Hindlimb muscle (tissue), 1 donor: ENCODE measurements at regions not wholly inside any gene's neighbourhood (a gene's known extent, or its start where the extent isn't known, plus 50 kb on each side); places are given as distances from the start of the nearest gene placed in this dataset.
"Not testable (repeated sequence)": the region's sequence is repeated elsewhere in the genome, so short reads cannot be mapped to it uniquely, and the experiment has no call there.

Experiments
- DNase-seq: peaks from one replicate; pipeline ENCODE4 v3.0.0-alpha.2; 2013

DNA sequence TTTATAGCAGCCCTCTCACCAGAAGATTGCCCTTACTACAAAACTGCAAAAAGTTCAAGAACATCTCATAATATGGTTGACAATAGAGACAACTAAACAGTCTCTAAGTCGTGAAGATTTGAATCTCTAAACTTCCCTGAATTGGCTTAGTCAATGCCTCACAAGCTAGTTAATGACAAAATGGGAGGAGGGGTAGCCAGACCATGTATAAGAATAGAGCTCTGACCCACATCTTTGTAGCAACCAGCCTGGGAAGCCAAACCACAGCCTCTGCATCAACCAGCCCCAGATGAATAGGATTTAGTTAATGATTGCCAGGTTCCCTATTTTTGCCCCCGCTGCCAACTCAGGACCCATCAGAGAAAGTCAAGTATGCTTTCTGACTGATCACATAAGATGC, 1265.9 kb upstream of the PCDH10 start:
- not testable (repeated sequence) for DNase-seq

DNA sequence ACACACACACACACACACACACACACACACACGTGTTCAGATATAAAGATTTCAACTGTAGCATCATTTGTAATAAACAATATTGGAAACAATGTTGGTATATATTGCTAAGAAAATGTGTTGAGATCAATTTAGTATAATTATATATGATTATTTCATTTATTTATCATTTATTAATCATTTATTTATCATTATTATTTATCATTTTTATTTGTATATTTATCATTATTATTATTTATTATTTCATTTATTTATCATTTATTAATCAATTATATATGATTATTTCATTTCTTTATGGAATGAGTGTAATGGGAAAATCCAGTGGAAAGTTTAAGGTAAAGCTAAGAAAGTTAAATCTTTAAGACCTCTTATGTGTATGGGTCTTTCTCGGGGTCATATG, 1223.4 kb upstream of the PCDH10 start:
- not testable (repeated sequence) for DNase-seq

GRCh38 chr4:131967646-131968045, 1181.4 kb upstream of the PCDH10 start:
- not testable (repeated sequence) for DNase-seq

GRCh38 chr4:131974730-131975129, 1174.4 kb upstream of the PCDH10 start:
- no peak for DNase-seq

DNA sequence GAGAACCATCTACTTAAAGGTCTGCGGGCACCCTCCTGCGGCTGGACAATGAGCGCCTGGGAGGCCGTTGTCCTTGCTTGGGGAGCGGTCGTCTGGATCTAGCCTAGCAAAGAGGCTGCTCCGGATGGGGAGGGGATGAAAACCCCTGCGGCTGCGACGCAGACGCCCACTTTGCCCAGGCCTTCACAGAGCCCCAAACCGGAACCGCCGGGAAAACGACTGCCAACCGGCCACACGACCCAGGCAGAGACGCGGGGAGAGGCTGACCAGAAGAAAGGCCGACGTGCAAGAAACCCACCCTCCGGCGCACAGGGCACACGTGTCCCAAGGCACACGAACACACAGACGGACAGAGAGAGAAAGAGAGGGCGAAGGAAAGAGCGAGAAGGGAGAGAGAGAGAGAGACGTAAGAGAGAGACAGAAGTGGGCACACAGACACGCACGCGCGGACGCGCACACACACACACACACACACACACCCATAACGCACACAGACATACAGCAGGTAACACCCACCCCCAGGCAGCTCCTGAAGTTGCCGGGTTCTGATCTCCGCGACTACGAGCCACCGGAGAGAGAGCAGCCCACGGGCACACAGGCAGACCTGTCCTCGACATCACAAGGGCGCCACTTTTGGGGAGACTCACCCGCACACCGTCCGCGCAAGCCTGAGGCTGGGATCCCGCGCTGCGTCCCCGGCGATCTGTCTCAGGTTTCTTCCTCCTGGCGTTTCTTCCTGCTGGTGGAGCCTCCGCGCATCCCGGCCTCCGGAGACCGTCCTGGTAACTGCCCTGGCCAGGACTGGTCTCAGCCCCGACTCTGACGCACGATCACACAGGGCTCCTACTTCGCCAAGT, 1173.6 kb upstream of the PCDH10 start:
- DNase-seq = not testable (repeated sequence)

GRCh38 chr4:131976133-131977002, 1172.7 kb upstream of the PCDH10 start:
- not testable (repeated sequence) for DNase-seq

GRCh38 chr4:131978120-131978519, 1171.0 kb upstream of the PCDH10 start:
- DNase-seq = no peak

GRCh38 chr4:131989576-131989975, 1159.5 kb upstream of the PCDH10 start:
- DNase-seq = no peak

DNA sequence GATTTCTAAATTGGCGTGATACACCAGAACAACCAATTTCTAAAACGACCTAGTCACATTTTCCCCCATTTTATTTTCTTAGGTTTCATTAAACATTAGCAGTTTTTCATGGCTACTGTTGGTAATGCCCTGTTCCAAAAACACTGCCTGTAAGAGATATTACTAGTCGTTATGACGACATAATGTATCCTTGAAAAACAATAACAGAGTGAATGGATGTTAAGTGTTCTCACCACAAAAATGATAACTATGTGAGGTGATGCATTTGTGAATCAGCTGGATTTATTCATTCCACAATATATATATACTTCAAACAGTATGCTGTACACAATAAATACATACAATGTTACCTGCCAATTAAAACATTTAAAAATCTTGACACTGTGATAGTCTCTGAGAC, 1147.6 kb upstream of the PCDH10 start:
- DNase-seq = no peak

DNA sequence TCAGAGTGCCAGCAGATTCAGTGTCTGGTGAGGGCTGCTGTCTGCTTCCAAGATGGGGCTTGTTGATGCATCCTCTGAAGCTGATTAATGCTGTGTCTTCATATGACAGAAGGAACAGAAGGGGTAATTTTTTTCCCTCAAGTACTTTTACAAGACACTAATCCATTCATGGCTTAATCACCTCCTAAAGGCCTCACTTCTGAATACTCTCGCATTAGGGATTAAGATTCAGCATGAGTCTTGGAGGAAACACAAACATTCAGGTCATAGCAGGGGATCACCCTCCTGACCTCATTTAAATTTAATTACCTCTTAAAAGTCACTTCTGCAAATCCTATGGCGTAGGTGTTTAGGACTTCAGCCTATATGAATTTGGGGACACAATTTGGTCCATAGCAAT, 1145.5 kb upstream of the PCDH10 start:
- no peak for DNase-seq

- DNase-seq = no peak
These were observed 1133.8 kb upstream of the PCDH10 start for GRCh38 chr4:132015321-132015720.

- no peak for DNase-seq
These were observed 1132.3 kb upstream of the PCDH10 start for GRCh38 chr4:132016703-132017350.

- no peak for DNase-seq
These were observed 1122.9 kb upstream of the PCDH10 start for GRCh38 chr4:132026166-132026565.

DNA sequence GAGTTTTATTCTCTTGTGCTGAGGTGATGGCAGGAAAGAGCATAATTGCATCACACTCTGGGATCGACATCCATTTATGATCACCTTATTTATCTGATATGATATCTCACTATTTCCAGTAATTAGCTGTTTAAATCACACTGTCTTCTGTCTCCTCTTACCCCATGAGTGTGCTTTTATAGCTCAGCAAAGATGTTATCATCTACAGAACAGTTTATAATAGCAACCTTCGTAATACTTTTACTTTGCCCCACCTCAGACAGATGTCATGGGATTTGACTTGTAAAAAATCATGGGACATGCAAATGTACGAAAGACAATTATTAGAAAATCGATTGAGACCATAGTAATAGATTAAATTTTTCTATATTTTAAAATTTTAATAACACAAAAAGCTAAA, 1122.3 kb upstream of the PCDH10 start:
- DNase-seq = no peak

GRCh38 chr4:132056496-132056895, 1092.6 kb upstream of the PCDH10 start:
- no peak for DNase-seq

GRCh38 chr4:132059227-132059626, 1089.9 kb upstream of the PCDH10 start:
- no peak for DNase-seq

DNA sequence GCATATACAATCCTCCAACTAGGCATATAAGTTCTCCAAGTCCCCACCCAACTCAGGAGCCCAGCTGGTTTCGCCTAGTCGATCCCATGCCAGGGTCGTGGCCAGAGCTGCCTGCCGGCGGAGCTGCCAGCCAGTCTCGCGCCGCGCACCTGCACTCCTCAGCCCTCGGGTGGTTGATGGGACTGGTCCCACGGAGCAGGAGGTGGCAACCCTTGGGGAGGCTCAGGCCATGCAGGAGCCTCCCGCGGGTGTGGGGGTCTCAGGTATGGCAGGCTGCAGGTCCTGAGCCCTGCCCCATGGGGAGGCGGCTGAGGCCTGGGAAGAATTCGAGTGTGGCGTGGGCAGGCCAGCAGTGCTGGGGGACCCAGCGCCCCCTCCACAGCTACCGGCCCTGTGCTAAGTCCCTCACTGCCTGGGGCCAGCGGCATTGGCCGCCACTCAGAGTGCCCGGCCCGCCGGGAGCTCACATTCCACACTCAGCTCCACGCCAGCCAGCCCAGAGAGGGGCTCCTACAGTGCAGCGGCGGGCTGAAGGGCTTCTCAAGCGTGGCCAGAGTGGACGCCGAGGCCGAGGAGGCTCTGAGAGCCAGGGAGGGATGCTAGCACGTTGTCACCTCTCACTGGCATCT, 1086.4 kb upstream of the PCDH10 start:
- DNase-seq = no peak

GRCh38 chr4:132063829-132064228, 1085.3 kb upstream of the PCDH10 start:
- DNase-seq = no peak

DNA sequence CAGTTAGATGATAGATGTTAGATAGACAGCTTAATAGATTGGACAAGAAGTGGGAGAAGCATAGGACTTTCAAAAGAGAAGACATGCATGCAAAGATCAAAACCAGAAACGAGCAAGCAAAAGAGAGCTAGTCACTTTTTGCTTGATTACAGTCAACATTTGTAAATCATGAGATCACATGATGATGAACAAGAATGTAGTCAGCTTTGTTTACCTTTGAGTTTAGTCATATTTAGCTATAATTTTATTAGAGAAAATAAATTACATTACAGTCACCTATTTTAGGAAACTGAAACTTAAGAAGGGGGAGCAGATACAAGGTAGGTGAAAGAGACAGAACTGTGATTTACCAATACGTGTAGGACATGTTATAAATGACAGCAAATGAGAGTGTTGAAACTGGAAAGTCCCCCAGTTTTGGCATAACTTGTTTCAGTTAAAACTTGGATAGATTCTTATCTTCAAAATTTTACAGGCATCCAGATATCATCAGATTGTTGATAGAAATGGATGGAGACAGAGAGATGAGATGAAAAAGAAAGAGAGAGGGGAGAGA, 1083.1 kb upstream of the PCDH10 start:
- no peak for DNase-seq

DNA sequence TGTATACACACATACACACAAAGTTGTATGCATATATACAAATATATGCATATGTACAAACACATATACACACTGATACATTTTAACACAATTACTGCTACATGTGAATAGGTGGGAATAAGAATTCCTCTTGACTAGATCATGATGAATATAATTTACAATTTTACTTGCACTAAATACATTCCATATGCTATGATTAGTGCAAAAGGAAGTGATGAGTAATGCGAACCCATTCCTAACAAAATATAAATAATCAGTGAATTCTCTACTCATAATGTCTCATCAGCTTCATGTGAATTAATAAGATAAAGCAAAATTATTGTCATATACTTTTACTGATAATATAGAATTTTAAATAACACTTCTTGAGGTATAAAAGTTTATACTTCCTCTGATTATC, 1077.3 kb upstream of the PCDH10 start:
- DNase-seq = no peak

DNA sequence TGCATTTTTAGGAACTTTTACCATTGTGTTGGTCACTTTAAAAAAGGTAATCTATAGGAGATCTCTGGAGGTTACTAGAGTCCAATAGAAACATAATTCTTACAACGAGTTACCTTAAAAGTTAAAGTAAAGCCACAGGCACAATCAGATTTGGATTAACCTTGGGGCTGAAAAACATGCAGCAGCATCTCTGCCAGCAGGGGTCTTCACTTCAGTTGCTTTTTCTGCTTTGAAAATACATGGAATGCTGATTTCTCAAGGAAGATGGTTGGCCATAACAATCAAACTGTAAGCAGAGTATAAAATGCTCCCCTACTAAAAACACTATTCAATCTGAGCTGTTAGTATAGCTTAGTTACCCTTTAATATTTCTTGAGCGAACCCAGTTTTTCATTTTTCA, 1072.3 kb upstream of the PCDH10 start:
- DNase-seq = no peak

DNA sequence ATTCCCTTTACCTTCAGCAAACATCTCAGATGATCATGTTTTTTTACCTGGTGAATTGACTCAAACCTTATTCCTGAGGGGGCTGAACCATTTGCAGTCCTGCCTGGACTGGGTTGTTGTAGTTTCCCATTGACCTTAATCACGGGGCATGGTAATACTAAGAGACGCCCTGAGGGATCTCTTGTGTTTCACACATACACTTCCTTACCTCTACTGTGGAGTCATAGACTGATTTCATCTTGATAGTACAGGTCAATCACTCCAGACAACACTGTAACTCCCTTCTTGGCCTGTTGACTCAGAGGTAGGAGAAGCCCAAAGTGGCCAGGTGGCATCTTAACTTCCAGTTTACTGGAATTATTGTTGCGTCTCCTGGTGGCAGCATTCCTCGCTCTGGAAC, 1064.0 kb upstream of the PCDH10 start:
- no peak for DNase-seq
